SK-N-SH (cell line): ENCODE measurements at regions not wholly inside any gene's neighbourhood (a gene's known extent, or its start where the extent isn't known, plus 50 kb on each side); places are given as distances from the start of the nearest gene placed in this dataset.

Experiments
- EP300 ChIP-seq, 2 experiments: IDR thresholded peaks; 2 replicates each; pipeline versions ENCODE4 v1.4.0 to v1.6.1; 2012; ENCODE audit warnings: borderline replicate concordance in 1 of 2, low read depth in 1 of 2, low read length in 1 of 2
- TF ChIP-seq, protein P1 (sequence below): fragments of 200-600 bp; sonication (generic); IDR thresholded peaks from 2 replicates; pipeline ENCODE4 v1.6.1; 2017; ENCODE audit warnings: antibody characterized with exemption, mild to moderate bottlenecking, moderate library complexity
- TF ChIP-seq, protein P2 (sequence below): fragments of 150-350 bp; IDR thresholded peaks from 2 replicates; pipeline ENCODE4 v1.6.1; 2016; ENCODE audit warnings: mild to moderate bottlenecking, low read depth, low read length

DNA sequence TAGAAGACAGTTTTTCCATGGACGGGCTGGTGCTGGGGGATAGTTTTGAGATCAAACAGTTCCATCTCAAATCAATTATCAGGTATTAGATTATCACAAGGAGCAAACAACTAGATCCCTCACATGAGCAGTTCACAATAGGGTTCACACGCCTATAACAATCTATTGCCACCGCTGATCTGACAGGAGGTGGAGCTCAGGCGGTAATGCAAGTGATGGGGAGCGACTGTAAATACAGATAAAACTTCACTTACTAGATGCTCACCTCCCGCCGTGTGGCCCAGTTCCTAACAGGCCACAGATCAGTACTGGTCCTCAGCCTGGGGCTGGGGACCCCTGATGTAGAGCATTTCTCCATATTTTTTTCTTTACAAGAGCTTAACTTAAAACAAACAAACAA lies 203.6 kb downstream of the CDH7 start:
- TF ChIP-seq EP300 (IDR thresholded peaks at IDR 0.05; ENCODE audit: borderline replicate concordance in 1 of 2, low read depth in 1 of 2, low read length in 1 of 2): no peak
- TF ChIP-seq, protein P1, sequence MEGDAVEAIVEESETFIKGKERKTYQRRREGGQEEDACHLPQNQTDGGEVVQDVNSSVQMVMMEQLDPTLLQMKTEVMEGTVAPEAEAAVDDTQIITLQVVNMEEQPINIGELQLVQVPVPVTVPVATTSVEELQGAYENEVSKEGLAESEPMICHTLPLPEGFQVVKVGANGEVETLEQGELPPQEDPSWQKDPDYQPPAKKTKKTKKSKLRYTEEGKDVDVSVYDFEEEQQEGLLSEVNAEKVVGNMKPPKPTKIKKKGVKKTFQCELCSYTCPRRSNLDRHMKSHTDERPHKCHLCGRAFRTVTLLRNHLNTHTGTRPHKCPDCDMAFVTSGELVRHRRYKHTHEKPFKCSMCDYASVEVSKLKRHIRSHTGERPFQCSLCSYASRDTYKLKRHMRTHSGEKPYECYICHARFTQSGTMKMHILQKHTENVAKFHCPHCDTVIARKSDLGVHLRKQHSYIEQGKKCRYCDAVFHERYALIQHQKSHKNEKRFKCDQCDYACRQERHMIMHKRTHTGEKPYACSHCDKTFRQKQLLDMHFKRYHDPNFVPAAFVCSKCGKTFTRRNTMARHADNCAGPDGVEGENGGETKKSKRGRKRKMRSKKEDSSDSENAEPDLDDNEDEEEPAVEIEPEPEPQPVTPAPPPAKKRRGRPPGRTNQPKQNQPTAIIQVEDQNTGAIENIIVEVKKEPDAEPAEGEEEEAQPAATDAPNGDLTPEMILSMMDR: no peak
- TF ChIP-seq, protein P2, sequence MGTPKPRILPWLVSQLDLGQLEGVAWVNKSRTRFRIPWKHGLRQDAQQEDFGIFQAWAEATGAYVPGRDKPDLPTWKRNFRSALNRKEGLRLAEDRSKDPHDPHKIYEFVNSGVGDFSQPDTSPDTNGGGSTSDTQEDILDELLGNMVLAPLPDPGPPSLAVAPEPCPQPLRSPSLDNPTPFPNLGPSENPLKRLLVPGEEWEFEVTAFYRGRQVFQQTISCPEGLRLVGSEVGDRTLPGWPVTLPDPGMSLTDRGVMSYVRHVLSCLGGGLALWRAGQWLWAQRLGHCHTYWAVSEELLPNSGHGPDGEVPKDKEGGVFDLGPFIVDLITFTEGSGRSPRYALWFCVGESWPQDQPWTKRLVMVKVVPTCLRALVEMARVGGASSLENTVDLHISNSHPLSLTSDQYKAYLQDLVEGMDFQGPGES: no peak
